ENCODE measurements at regions not wholly inside any gene's neighbourhood (a gene's known extent, or its start where the extent isn't known, plus 50 kb on each side); places are given as distances from the start of the nearest gene placed in this dataset.

- Histone ChIP-seq H3K4me2 (ENCODE audit: insufficient read depth, low read length) (no peak overlapping the region), H4K20me1 (replicated peaks; ENCODE audit: control insufficient read depth, extremely low read depth, insufficient read depth, low read length) (no peaks in the 10 kb centered on the region), H3K4me3 (replicated peaks in 1 of 3; ENCODE audit: insufficient read depth in 1 of 3, low read depth in 1 of 3, low read length in 3 of 3) (no peak overlapping the region), H3K4me1 (ENCODE audit: control insufficient read depth, extremely low read depth, insufficient read depth, low read length) (no peaks in the 10 kb centered on the region), H3K27ac (ENCODE audit: insufficient read depth, low read depth, low read length) (no peak overlapping the region), H2AFZ (ENCODE audit: low read depth, low read length) (no peak overlapping the region), H3K79me2 (ENCODE audit: control insufficient read depth, insufficient read depth, low read length) (no peaks in the 10 kb centered on the region), H3K9ac (replicated peaks; ENCODE audit: extremely low read depth, insufficient read depth, low read length) (no peak overlapping the region), H3K27me3 (ENCODE audit: control insufficient read depth in 2 of 2, insufficient read depth in 2 of 2, low read length in 2 of 2) (no peaks in the 10 kb centered on the region), H3K36me3 (ENCODE audit: control insufficient read depth in 2 of 2, extremely low read depth in 1 of 2, insufficient read depth in 2 of 2, low read length in 2 of 2) (no peaks in the 10 kb centered on the region), H3K9me1 (replicated peaks; ENCODE audit: control insufficient read depth, extremely low read depth, insufficient read depth, low read length) (no peaks in the 10 kb centered on the region), H3K9me3 (replicated peaks; ENCODE audit: control insufficient read depth, insufficient read depth, low read length) (peaks cover 17% of the 10 kb centered on the region)
- DNase-seq (ENCODE audit: low read depth, low spot score) (no peak), FAIRE-seq (no peak)
- CTCF ChIA-PET = no interaction called here
- intact Hi-C loops (cut with micrococcal nuclease) = no loop called here
- BruUV-seq (replicated peaks) = no TSS peak
- no peak for TF ChIP-seq MAX (IDR thresholded peaks at IDR 0.05; ENCODE audit: insufficient read depth, insufficient read length)
- no peak for TF ChIP-seq POLR2A (IDR thresholded peaks at IDR 0.05; ENCODE audit: low read depth, low read length)
- dilution Hi-C loops (cut with MboI; ENCODE audit: extremely low pct_ligation_motif_present, low sequenced_read_pairs) = no loop called here
- POLR2A ChIA-PET = no interaction called here
These were observed 169.1 kb downstream of the TMEM18 start for GRCh38 chr2:508121-508520.

- Histone ChIP-seq H3K36me3 (ENCODE audit: control insufficient read depth in 2 of 2, extremely low read depth in 1 of 2, insufficient read depth in 2 of 2, low read length in 2 of 2) (no peaks in the 10 kb centered on the region), H3K27ac (ENCODE audit: insufficient read depth, low read depth, low read length) (no peak overlapping the region), H3K9me3 (replicated peaks; ENCODE audit: control insufficient read depth, insufficient read depth, low read length) (peaks cover 19% of the 10 kb centered on the region), H3K9me1 (replicated peaks; ENCODE audit: control insufficient read depth, extremely low read depth, insufficient read depth, low read length) (no peaks in the 10 kb centered on the region), H4K20me1 (replicated peaks; ENCODE audit: control insufficient read depth, extremely low read depth, insufficient read depth, low read length) (no peaks in the 10 kb centered on the region), H3K79me2 (ENCODE audit: control insufficient read depth, insufficient read depth, low read length) (no peaks in the 10 kb centered on the region), H3K4me1 (ENCODE audit: control insufficient read depth, extremely low read depth, insufficient read depth, low read length) (no peaks in the 10 kb centered on the region), H3K27me3 (ENCODE audit: control insufficient read depth in 2 of 2, insufficient read depth in 2 of 2, low read length in 2 of 2) (no peaks in the 10 kb centered on the region), H2AFZ (ENCODE audit: low read depth, low read length) (no peak overlapping the region), H3K9ac (replicated peaks; ENCODE audit: extremely low read depth, insufficient read depth, low read length) (no peak overlapping the region), H3K4me2 (ENCODE audit: insufficient read depth, low read length) (no peak overlapping the region), H3K4me3 (replicated peaks in 1 of 3; ENCODE audit: insufficient read depth in 1 of 3, low read depth in 1 of 3, low read length in 3 of 3) (no peak overlapping the region)
- no peak for DNase-seq (ENCODE audit: low read depth, low spot score)
- CTCF ChIA-PET = no interaction called here
- no TSS peak for BruUV-seq (replicated peaks)
- dilution Hi-C loops (cut with MboI; ENCODE audit: extremely low pct_ligation_motif_present, low sequenced_read_pairs) = no loop called here
- no peak for TF ChIP-seq MAX (IDR thresholded peaks at IDR 0.05; ENCODE audit: insufficient read depth, insufficient read length)
- TF ChIP-seq GATA2 (IDR thresholded peaks at IDR 0.05; ENCODE audit: insufficient read depth, insufficient read length, low read depth, low read length) = no peak
- no peak for TF ChIP-seq EZH2 (IDR thresholded peaks at IDR 0.05; ENCODE audit: borderline replicate concordance, low read depth, low read length, severe bottlenecking)
- no peak for TF ChIP-seq POLR2AphosphoS5 (IDR thresholded peaks at IDR 0.05; ENCODE audit: insufficient read depth, low read depth, low read length)
- TF ChIP-seq POLR2A (IDR thresholded peaks at IDR 0.05; ENCODE audit: low read depth, low read length) = no peak
- no peak for TF ChIP-seq FOS (IDR thresholded peaks at IDR 0.05; ENCODE audit: borderline replicate concordance, insufficient read depth, low read length)
- no peak for TF ChIP-seq CTCF (IDR thresholded peaks at IDR 0.05; ENCODE audit: extremely low read depth in 1 of 2, insufficient read depth in 1 of 2, low read depth in 1 of 2, low read length in 2 of 2)
- TF ChIP-seq MYC (IDR thresholded peaks at IDR 0.05; ENCODE audit: low read depth, low read length) = no peak
- TF ChIP-seq JUN (IDR thresholded peaks at IDR 0.05; ENCODE audit: borderline replicate concordance, insufficient read depth, insufficient read length, low read depth) = no peak
- intact Hi-C loops (cut with micrococcal nuclease) = no loop called here
- FAIRE-seq = no peak
- POLR2A ChIA-PET = no interaction called here
These were observed 170.3 kb downstream of the TMEM18 start for GRCh38 chr2:506866-507265.

All from endothelial cell of umbilical vein (primary cell).